Esophagus muscularis mucosa (tissue), 4 donors: ENCODE measurements at regions not wholly inside any gene's neighbourhood (a gene's known extent, or its start where the extent isn't known, plus 50 kb on each side); places are given as distances from the start of the nearest gene placed in this dataset.
"Not testable (repeated sequence)": the region's sequence is repeated elsewhere in the genome, so short reads cannot be mapped to it uniquely, and the experiment has no call there.

Experiments used
- DNase-seq: peaks from one replicate; pipeline ENCODE4 v3.0.0-alpha.2; 2017; ENCODE audit errors: extremely low spot score
- H3K27ac ChIP-seq, 4 donors: fragments of 200-600 bp; sonication (generic); replicated peaks in 1 of 4; 1 replicate in 3 of 4; 2 replicates in 1 of 4; pipeline ENCODE4 v1.5.1; 2016 to 2019; ENCODE audit warnings: mild to moderate bottlenecking in 1 of 4
- H3K27me3 ChIP-seq, 4 donors: fragments of 200-600 bp; sonication (generic); one replicate each; pipeline versions ENCODE4 v1.5.1 to v1.6.0; 2016 to 2019
- H3K36me3 ChIP-seq, 4 donors: fragments of 200-600 bp; sonication (generic); one replicate each; pipeline ENCODE4 v1.5.1; 2016 to 2019
- H3K4me1 ChIP-seq, 4 donors: fragments of 200-600 bp; sonication (generic); one replicate each; pipeline ENCODE4 v1.5.1; 2016 to 2019
- H3K4me3 ChIP-seq, 4 donors: fragments of 200-600 bp; sonication (generic); 1 replicate in 2 of 4; 2 replicates in 2 of 4; pipeline ENCODE4 v1.5.1; 2016 to 2019; ENCODE audit warnings: mild to moderate bottlenecking in 4 of 4, moderate library complexity in 1 of 4
- H3K9me3 ChIP-seq, 4 donors: fragments of 200-600 bp; sonication (generic); 1 replicate in 3 of 4; 2 replicates in 1 of 4; pipeline ENCODE4 v1.5.1; 2016 to 2019
- EP300 ChIP-seq: sonication (generic); formaldehyde crosslinking; IDR thresholded peaks from one replicate; pipeline ENCODE4 v1.6.1; 2017; ENCODE audit warnings: antibody characterized with exemption
- POLR2A ChIP-seq: fragments of 450-650 bp; IDR thresholded peaks from one replicate; pipeline ENCODE4 v1.6.1; 2017; ENCODE audit warnings: antibody characterized with exemption, moderate library complexity, mild to moderate bottlenecking, low read depth
- POLR2AphosphoS5 ChIP-seq, 2 donors: sonication (generic); formaldehyde crosslinking; IDR thresholded peaks; one replicate each; pipeline ENCODE4 v1.6.1; 2017; ENCODE audit warnings: antibody characterized with exemption in 2 of 2
- WGBS: methylation state at CpG from one replicate; pipeline ENCODE4 v1.1.5; 2018; 5-methylcytosine and 5-hydroxymethylcytosine counted together
- intact Hi-C: fragments of 100-400 bp; cut with DNase I; formaldehyde crosslinking; loops from one replicate; pipeline ENCODE4 v1.15.1; 2023
- TF ChIP-seq, protein P1 (sequence below), 3 experiments: fragments of 200-600 bp in 2 of 3; fragments of 450-650 bp in 1 of 3; sonication (generic) in 2 of 3; IDR thresholded peaks; one replicate each; pipeline ENCODE4 v1.5.1; 2017 to 2019; ENCODE audit warnings: antibody characterized with exemption in 3 of 3, mild to moderate bottlenecking in 2 of 3, moderate library complexity in 1 of 3

- TF ChIP-seq POLR2AphosphoS5 (IDR thresholded peaks at IDR 0.05) (no peak), EP300 (no peak), POLR2A (no peak)
- TF ChIP-seq, protein P1, sequence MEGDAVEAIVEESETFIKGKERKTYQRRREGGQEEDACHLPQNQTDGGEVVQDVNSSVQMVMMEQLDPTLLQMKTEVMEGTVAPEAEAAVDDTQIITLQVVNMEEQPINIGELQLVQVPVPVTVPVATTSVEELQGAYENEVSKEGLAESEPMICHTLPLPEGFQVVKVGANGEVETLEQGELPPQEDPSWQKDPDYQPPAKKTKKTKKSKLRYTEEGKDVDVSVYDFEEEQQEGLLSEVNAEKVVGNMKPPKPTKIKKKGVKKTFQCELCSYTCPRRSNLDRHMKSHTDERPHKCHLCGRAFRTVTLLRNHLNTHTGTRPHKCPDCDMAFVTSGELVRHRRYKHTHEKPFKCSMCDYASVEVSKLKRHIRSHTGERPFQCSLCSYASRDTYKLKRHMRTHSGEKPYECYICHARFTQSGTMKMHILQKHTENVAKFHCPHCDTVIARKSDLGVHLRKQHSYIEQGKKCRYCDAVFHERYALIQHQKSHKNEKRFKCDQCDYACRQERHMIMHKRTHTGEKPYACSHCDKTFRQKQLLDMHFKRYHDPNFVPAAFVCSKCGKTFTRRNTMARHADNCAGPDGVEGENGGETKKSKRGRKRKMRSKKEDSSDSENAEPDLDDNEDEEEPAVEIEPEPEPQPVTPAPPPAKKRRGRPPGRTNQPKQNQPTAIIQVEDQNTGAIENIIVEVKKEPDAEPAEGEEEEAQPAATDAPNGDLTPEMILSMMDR (IDR thresholded peaks at IDR 0.05): no peak
- Histone ChIP-seq H3K36me3 (no peaks in the 10 kb centered on the region), H3K27me3 (no peaks in the 10 kb centered on the region), H3K27ac (no peak overlapping the region), H3K9me3 (no peaks in the 10 kb centered on the region), H3K4me1 (no peaks in the 10 kb centered on the region), H3K4me3 (no peak overlapping the region)
- no peak for DNase-seq
- 83% methylated on average over 2 of the region's 2 CpGs for WGBS
- intact Hi-C loops: no loop called here
Observed at GRCh38 chr2:59826177-59826576, 727.3 kb downstream of the BCL11A start.

GRCh38 chr2:59824314-59824713 lies 729.1 kb downstream of the BCL11A start:
- H3K9me3 ChIP-seq: no peaks in the 10 kb centered on the region
- DNase-seq: no peak
- WGBS: 78% methylated on average over 4 of the region's 4 CpGs
- TF ChIP-seq POLR2A (no peak), EP300 (no peak), POLR2AphosphoS5 (IDR thresholded peaks at IDR 0.05) (no peak)
- TF ChIP-seq, protein P1 (IDR thresholded peaks at IDR 0.05): no peak
- intact Hi-C loops: no loop called here
- no peaks in the 10 kb centered on the region for H3K4me1 ChIP-seq
- H3K27ac ChIP-seq: no peak overlapping the region
- H3K27me3 ChIP-seq: no peaks in the 10 kb centered on the region
- H3K4me3 ChIP-seq: no peak overlapping the region
- no peaks in the 10 kb centered on the region for H3K36me3 ChIP-seq

GRCh38 chr2:59816075-59816474 lies 737.4 kb downstream of the BCL11A start:
- no peaks in the 10 kb centered on the region for H3K4me1 ChIP-seq
- H3K9me3 ChIP-seq: no peaks in the 10 kb centered on the region
- no peak for DNase-seq
- H3K4me3 ChIP-seq: no peak overlapping the region
- no peak overlapping the region for H3K27ac ChIP-seq
- no peaks in the 10 kb centered on the region for H3K27me3 ChIP-seq
- no peaks in the 10 kb centered on the region for H3K36me3 ChIP-seq
- intact Hi-C loops: no loop called here
- 89% methylated on average over 1 of the region's 1 CpG for WGBS
- no peak for TF ChIP-seq POLR2AphosphoS5 (IDR thresholded peaks at IDR 0.05)
- TF ChIP-seq POLR2A: no peak
- TF ChIP-seq EP300: no peak
- TF ChIP-seq, protein P1 (IDR thresholded peaks at IDR 0.05): no peak

- H3K9me3 ChIP-seq, DNase-seq, H3K4me1 ChIP-seq, H3K27me3 ChIP-seq, intact Hi-C loops, H3K36me3 ChIP-seq, H3K27ac ChIP-seq, H3K4me3 ChIP-seq: not testable (repeated sequence)
- WGBS: 90% methylated on average over 2 of the region's 2 CpGs
Observed at GRCh38 chr2:59810283-59810682, 743.2 kb downstream of the BCL11A start.

GRCh38 chr2:59806486-59806885 lies 747.0 kb downstream of the BCL11A start:
- Histone ChIP-seq H3K4me1 (peaks cover 0 to 4% (median 0%) of the 10 kb centered on the region in 4 donors), H3K4me3 (no peak overlapping the region), H3K27ac (no peak overlapping the region), H3K27me3 (no peaks in the 10 kb centered on the region), H3K9me3 (no peaks in the 10 kb centered on the region), H3K36me3 (no peaks in the 10 kb centered on the region)
- no peak for DNase-seq
- TF ChIP-seq EP300: no peak
- no peak for TF ChIP-seq POLR2A
- TF ChIP-seq, protein P1 (IDR thresholded peaks at IDR 0.05): no peak
- TF ChIP-seq POLR2AphosphoS5 (IDR thresholded peaks at IDR 0.05): no peak
- intact Hi-C loops: no loop called here
